ENCODE measurements at regions not wholly inside any gene's neighbourhood (a gene's known extent, or its start where the extent isn't known, plus 50 kb on each side); places are given as distances from the start of the nearest gene placed in this dataset.

DNA sequence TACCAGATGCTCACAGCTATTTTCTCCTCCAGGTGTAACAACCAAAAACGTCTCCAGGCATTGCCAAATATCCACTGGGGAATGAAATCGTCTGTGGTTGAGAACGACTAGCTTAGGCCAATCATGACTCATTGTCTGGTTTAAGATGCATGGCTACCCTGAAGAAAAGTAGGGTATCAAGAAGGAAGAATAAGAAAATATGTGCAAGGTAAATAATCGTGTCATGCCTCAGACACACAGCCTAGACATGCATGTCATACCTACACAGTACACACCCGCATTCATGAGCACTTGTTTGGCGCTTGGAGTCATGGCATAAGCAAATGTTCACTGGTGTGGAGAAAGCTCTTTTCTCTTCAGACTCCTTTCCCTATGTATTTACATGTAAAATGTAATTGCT, 745.7 kb downstream of the MAFB start:
- TF ChIP-seq, protein P1, sequence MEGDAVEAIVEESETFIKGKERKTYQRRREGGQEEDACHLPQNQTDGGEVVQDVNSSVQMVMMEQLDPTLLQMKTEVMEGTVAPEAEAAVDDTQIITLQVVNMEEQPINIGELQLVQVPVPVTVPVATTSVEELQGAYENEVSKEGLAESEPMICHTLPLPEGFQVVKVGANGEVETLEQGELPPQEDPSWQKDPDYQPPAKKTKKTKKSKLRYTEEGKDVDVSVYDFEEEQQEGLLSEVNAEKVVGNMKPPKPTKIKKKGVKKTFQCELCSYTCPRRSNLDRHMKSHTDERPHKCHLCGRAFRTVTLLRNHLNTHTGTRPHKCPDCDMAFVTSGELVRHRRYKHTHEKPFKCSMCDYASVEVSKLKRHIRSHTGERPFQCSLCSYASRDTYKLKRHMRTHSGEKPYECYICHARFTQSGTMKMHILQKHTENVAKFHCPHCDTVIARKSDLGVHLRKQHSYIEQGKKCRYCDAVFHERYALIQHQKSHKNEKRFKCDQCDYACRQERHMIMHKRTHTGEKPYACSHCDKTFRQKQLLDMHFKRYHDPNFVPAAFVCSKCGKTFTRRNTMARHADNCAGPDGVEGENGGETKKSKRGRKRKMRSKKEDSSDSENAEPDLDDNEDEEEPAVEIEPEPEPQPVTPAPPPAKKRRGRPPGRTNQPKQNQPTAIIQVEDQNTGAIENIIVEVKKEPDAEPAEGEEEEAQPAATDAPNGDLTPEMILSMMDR (IDR thresholded peaks at IDR 0.05; ENCODE audit: extremely low read depth, missing control alignments): no peak

DNA sequence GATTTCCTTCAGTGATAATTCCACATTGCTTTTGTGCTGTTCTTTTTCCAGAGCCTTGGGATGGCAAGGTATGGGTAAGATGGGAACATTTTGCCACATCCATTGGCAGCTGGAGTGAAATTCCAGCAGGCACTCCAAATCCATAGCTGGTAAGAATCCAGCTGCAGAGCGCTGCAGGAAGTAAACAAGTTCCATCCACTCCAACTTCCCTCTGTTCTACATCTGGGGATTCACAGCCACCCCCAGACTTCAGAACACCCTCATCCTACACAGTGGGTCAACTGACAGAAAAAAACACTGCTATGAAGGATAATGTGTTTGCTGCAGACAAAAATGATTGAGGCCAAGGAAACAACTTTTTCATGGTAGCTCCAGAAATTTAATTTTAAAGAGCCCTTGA, 747.8 kb downstream of the MAFB start:
- TF ChIP-seq, protein P1 (IDR thresholded peaks at IDR 0.05; ENCODE audit: extremely low read depth, missing control alignments): no peak
- no peak for DNase-seq (ENCODE audit: low spot score)

More for the DNA sequence above, 745.7 kb downstream of the MAFB start:
- no peak for DNase-seq (ENCODE audit: low spot score)

DNA sequence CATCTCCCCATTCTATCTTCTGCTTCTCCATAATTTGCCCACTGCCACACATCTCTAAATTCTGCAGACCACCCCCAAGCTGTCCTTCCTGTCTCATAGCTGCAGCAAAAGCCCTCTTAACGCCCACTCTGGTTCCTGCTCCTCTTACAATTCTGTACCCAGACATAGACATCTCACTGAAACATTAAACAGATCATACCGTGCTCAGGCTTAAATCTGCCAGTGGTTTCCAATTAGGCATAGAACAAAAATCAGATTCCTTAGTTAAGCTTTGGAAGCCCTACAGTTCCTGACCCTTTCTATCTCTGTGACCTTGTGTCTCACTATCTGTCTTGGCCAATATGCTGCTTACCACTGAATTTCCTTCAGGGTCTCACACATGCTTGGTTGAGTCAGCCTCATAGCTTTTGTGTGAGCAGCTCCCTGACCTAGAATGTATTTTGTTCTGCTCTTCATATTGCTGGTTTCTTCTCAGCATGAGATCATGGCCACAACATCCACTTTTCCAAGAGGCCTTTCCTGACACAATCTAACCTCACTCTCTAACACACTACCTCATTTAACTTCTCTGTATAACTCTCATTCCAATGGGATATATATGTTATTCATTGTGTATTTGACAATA, 749.7 kb downstream of the MAFB start:
- TF ChIP-seq, protein P1 (IDR thresholded peaks at IDR 0.05; ENCODE audit: extremely low read depth, missing control alignments): no peak
- no peak for DNase-seq (ENCODE audit: low spot score)

GRCh38 chr20:39936401-39936800, 752.6 kb downstream of the MAFB start:
- DNase-seq (ENCODE audit: low spot score): no peak
- TF ChIP-seq, protein P1 (IDR thresholded peaks at IDR 0.05; ENCODE audit: extremely low read depth, missing control alignments): no peak

DNA sequence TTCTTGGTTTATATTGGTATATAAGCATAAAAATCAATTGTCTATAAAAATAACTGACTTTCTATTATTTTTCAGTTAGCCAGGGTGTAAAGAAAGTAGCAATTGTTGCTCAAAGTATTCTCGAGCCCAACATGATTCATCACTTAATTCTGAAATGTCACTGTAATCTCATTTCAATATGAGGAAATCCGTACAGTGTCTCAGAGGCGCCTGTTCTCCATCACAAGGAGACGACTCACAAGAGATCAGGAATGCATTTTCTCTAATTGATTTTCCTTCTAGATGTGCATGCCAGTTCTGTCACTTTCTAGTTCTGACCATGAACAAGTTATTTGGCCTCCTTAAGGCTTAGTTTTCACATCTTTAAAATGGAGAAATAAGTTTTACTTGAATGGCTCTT, 753.1 kb downstream of the MAFB start:
- TF ChIP-seq, protein P1 (IDR thresholded peaks at IDR 0.05; ENCODE audit: extremely low read depth, missing control alignments): no peak

DNA sequence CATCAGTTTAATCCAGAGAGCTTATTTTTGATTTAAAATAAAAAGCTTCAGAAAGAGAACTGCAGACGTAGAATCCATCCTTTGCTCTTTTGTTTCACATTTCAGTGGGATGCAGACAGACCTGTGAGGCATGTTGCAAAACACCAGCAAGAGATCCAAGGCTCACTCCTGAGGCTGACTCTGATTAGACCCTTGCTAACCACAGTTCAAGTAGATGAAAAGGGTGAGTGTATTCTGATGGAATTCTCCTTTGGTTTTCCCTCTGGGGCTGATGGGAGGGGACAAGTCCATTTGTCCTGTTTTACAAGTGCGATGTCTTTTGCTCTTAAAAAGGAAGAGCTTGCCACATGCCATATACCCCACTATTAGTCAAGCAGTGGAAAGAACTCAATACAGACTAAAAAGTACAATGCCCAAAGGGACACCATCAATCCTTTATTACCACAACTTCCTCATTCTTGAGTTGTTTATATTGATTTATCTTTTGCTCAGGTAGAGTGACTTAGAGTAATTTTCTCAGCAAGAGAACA, 772.7 kb downstream of the MAFB start:
- no peak for DNase-seq (ENCODE audit: low spot score)

More for the DNA sequence above, 753.1 kb downstream of the MAFB start:
- DNase-seq (ENCODE audit: low spot score): no peak

DNA sequence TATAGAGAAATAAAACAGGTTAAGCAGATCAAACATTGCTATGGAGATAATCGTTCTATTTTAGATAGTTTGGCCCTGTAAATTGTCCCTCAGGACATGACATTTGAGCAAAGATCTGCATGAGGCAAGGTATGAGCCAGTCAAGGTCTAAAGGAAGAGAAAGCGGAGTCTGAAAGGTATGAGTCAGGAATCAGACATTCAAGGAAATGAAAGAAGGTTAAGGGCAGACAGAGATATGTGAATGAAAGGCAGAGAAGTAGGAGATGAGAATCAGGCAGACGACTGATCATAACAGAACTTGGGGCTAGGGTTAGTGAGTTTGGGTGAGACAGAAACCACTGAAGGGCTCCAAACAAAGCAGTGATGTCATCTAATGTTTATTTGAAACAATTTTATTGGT, 775.8 kb downstream of the MAFB start:
- DNase-seq (ENCODE audit: low spot score): no peak
- TF ChIP-seq, protein P1 (IDR thresholded peaks at IDR 0.05; ENCODE audit: extremely low read depth, missing control alignments): no peak

More for the DNA sequence above, 772.7 kb downstream of the MAFB start:
- TF ChIP-seq, protein P1 (IDR thresholded peaks at IDR 0.05; ENCODE audit: extremely low read depth, missing control alignments): no peak
